GM23248 (cell line): ENCODE measurements at regions not wholly inside any gene's neighbourhood (a gene's known extent, or its start where the extent isn't known, plus 50 kb on each side); places are given as distances from the start of the nearest gene placed in this dataset.

Source experiments
- EZH2 ChIP-seq: fragments of 200-600 bp; sonication (generic); IDR thresholded peaks from 2 replicates; pipeline ENCODE4 v1.6.1; 2018; ENCODE audit warnings: antibody characterized with exemption, mild to moderate bottlenecking; ENCODE audit not compliant: insufficient read depth, poor library complexity, severe bottlenecking
- EZH2phosphoT487 ChIP-seq: fragments of 200-600 bp; sonication (generic); IDR thresholded peaks from 2 replicates; pipeline ENCODE4 v1.6.1; 2018; ENCODE audit warnings: antibody characterized with exemption, moderate library complexity, mild to moderate bottlenecking, low read depth; ENCODE audit not compliant: insufficient read depth

- TF ChIP-seq EZH2phosphoT487 (no peak), EZH2 (no peak)
These were observed 189.7 kb downstream of the MEX3B start for GRCh38 chr15:81856001-81856633.
